Activated naive CD8-positive, alpha-beta T cell treated with anti-CD3 and anti-CD28 coated beads, Interleukin-2, amount 10 ng/mL, durations not matched to agents 7 days and 5 days (primary cell): ENCODE measurements at regions not wholly inside any gene's neighbourhood (a gene's known extent, or its start where the extent isn't known, plus 50 kb on each side); places are given as distances from the start of the nearest gene placed in this dataset.
"Not testable (repeated sequence)": the region's sequence is repeated elsewhere in the genome, so short reads cannot be mapped to it uniquely, and the experiment has no call there.

ENCODE experiments used
- ATAC-seq: fragments of 150-1000 bp; cut with Tn5 transposase; one replicate; pipeline ENCODE4 v1.10.0; 2021; ENCODE audit warnings: low read depth, moderate library complexity
- POLR2A ChIA-PET: fragments of 350-600 bp; sonication (Branson Sonifier 250); formaldehyde crosslinking; loops from one replicate; lab custom pipeline; 2021; ENCODE audit warnings: antibody characterized with exemption; lab: Charles Lee
- DNase-seq: peaks from one replicate; pipeline ENCODE4 v3.0.0; 2021
- H3K27ac Mint-ChIP-seq: one replicate; pipeline ENCODE4 v1.8.0; 2022; ENCODE audit warnings: mild to moderate bottlenecking, mixed read lengths
- H3K27me3 Mint-ChIP-seq: one replicate; pipeline ENCODE4 v1.8.0; 2022; ENCODE audit warnings: mild to moderate bottlenecking, moderate library complexity, mixed read lengths
- H3K36me3 Mint-ChIP-seq: one replicate; pipeline ENCODE4 v1.8.0; 2021; ENCODE audit warnings: mild to moderate bottlenecking, mixed read lengths
- H3K4me1 Mint-ChIP-seq: one replicate; pipeline ENCODE4 v1.8.0; 2021; ENCODE audit warnings: mixed read lengths
- H3K4me3 Mint-ChIP-seq: one replicate; pipeline ENCODE4 v1.8.0; 2022; ENCODE audit warnings: mild to moderate bottlenecking, moderate library complexity, mixed read lengths
- H3K9me3 Mint-ChIP-seq: one replicate; pipeline ENCODE4 v1.8.0; 2021; ENCODE audit warnings: mixed read lengths

DNA sequence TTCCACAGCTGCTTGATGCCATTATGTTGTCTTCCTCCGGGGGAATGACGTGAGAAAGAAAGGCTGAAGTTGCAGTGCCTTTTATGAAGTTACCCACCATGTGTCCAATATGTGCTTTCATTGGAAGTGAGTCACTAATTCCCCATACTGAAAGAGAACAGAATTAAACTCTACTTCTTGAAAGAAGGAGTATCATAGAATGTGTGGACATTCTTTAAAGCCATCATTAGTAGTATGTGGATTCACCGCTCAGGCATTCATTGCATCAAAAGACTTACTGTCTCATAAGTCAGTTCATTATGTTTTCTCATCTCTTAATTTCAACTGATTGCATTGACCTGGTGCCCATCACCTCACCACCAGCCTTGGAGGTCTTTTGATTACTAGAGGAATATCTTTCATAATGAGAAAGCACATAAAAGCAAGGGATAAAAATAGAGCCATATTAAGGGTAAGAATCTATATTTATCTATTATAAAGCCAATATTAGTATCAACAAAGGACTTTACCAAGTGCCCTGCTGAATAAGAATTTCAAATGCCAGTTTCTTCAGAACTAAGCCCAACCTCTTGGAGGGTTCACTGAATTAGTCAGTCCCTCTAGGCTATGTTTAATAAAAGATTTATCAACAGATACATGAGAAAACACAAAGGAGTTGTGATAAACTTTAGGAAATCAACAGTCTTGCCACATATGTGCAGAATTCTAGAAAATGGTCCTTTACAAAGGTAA lies 516.1 kb downstream of the NTRK2 start:
- H3K9me3 Mint-ChIP-seq, result no peaks in the 10 kb centered on the region
- no peaks in the 10 kb centered on the region for H3K27me3 Mint-ChIP-seq
- POLR2A ChIA-PET, result no interaction called here
- no peak overlapping the region for H3K4me3 Mint-ChIP-seq
- no peaks in the 10 kb centered on the region for H3K4me1 Mint-ChIP-seq
- no peaks in the 10 kb centered on the region for H3K36me3 Mint-ChIP-seq
- H3K27ac Mint-ChIP-seq, result no peak overlapping the region
- ATAC-seq, result no peak
- DNase-seq, result no peak

DNA sequence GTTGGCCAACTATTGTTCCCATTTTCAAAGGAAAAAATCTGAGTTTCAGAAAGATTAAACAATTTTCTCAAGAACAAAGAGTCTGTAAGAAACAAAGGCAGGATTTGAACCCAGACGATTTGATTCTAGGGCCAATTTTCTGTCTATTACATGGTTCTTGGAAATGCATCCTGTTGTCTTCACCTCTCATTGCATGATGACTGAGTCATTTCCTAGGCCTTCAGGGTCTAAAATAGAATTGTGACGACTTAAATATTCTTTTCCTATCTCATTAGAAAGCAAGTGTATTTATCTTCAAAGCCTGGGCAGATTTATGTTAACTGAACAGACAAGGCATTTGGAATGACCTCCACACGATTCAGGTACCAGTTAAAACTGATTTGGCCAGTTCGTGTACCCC lies 512.9 kb downstream of the NTRK2 start:
- DNase-seq, result no peak
- H3K36me3 Mint-ChIP-seq, result no peaks in the 10 kb centered on the region
- no peaks in the 10 kb centered on the region for H3K9me3 Mint-ChIP-seq
- no peak overlapping the region for H3K4me3 Mint-ChIP-seq
- ATAC-seq, result no peak
- POLR2A ChIA-PET, result no interaction called here
- H3K27me3 Mint-ChIP-seq, result no peaks in the 10 kb centered on the region
- H3K4me1 Mint-ChIP-seq, result no peaks in the 10 kb centered on the region
- no peak overlapping the region for H3K27ac Mint-ChIP-seq

DNA sequence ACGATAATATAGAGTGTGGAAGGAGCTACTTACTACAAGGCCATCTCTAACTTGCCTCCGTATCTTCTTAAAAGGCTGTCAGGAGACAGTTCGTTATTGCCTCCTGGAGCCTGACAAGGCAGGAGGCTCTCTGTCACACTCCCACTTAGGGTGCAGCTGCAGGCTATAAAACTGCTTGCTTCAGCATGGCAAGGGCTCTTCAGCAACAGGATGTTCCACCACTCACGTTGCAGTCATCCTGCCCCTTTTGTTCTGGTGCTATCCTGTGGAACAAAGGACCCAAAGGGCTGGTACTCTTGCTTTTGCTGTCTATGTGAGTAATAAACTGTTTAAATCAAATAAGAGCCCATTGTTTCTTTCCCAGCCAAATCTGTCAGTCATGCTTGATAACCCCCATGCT lies 508.9 kb downstream of the NTRK2 start:
- Mint-ChIP-seq H3K4me3 (no peak overlapping the region), H3K9me3 (no peaks in the 10 kb centered on the region), H3K36me3 (no peaks in the 10 kb centered on the region), H3K27me3 (no peaks in the 10 kb centered on the region), H3K4me1 (no peaks in the 10 kb centered on the region), H3K27ac (no peak overlapping the region)
- POLR2A ChIA-PET, result interaction anchor here (0.6 kb wide), 1 partner anchor 117 kb away, joined by 5 read pairs; no protein-coding TSS in a partner anchor
- ATAC-seq, result no peak
- DNase-seq, result no peak

DNA sequence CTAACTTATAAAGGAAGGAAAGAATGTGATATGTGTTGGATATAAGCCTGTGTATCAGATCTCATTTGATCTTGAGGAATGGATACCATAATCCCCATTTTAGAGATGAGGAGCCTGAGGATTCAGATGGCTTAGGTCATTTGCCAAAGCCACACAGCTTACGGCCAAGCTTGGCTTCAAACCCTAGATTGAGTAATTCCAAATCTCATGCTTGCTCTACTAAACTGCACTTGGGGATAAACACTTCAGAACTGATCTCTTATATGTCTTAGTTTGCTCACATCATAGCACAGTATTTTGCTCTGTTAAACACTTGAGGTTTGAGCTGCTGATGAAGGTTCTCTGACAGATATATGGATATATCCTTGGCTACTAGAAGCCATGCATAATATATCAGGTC lies 504.4 kb downstream of the NTRK2 start:
- Mint-ChIP-seq H3K9me3 (peaks cover 3% of the 10 kb centered on the region), H3K27me3 (no peaks in the 10 kb centered on the region), H3K36me3 (no peaks in the 10 kb centered on the region), H3K4me3 (no peak overlapping the region), H3K27ac (no peak overlapping the region), H3K4me1 (no peaks in the 10 kb centered on the region)
- no peak for ATAC-seq
- DNase-seq, result no peak
- POLR2A ChIA-PET, result no interaction called here

DNA sequence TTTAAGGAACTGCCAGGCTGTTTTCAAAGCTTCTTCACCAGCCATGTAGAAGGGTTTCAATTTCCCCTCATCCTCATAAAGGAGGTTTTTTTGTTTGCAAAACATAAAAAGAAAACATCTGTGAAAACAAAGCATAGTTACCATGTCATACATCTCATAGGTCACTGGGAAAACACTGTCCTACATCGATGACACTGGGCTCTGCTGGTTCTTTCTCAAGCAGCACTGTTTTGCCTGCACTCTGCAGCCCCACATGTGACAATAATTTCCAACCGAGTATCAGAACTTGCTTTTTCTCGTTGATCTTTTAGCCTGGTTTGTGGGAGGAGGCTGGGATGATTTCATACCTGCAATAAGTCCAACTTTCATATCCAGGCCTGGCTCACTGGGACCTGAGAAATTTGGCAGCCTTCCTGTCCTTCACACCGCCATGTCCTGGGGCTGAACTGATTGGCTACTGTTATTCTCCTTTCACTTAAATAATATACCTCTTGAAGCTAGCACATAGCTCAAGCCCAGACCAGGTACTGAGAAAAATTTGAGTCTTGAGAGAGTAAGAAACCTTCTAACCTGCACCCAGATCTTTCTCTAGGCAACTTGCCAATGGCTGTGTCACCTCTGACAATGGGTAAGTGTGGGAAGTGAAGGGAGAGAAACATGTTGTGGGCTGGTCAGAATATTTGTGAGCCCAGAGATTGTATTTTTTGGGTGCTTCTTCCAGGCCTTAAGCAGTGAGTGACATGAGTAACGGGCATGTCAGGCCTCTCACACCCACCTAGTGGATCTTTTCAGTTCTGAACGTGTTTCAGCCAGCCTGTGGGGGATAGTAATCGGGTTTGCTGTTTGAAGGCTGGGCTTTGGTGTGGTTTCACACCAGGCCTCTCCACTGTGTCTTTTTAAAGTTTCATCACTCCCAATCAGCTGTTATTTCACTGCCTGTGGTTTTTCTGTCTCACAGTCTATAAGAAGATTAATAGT lies 502.8 kb downstream of the NTRK2 start:
- no peaks in the 10 kb centered on the region for H3K36me3 Mint-ChIP-seq
- no peaks in the 10 kb centered on the region for H3K27me3 Mint-ChIP-seq
- H3K27ac Mint-ChIP-seq, result no peak overlapping the region
- no peak overlapping the region for H3K4me3 Mint-ChIP-seq
- H3K4me1 Mint-ChIP-seq, result no peaks in the 10 kb centered on the region
- POLR2A ChIA-PET, result no interaction called here
- no peak for DNase-seq
- peaks cover 3% of the 10 kb centered on the region for H3K9me3 Mint-ChIP-seq
- ATAC-seq, result no peak

DNA sequence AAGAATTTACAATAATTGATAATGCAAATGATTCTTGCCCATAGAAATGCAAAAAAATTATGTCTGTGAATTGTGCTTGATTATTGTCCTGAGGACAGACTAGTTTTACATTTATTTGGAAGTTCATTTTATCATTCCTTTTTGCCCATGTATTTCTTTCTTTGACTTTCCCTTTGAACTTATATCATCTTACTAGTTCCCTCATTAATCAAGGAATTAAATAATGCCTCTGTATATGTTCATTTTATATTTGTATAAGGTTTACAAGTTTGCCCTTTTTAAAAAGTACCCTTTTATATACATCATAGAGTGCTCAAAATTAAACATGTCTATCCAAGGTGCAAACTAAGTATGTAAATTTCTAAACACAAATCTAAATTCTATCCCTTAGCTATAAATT lies 501.6 kb downstream of the NTRK2 start:
- Mint-ChIP-seq H3K27ac (no peak overlapping the region), H3K9me3 (peaks cover 3% of the 10 kb centered on the region), H3K27me3 (no peaks in the 10 kb centered on the region), H3K36me3 (no peaks in the 10 kb centered on the region), H3K4me1 (no peaks in the 10 kb centered on the region), H3K4me3 (no peak overlapping the region)
- DNase-seq (no peak), ATAC-seq (no peak)
- POLR2A ChIA-PET, result no interaction called here

DNA sequence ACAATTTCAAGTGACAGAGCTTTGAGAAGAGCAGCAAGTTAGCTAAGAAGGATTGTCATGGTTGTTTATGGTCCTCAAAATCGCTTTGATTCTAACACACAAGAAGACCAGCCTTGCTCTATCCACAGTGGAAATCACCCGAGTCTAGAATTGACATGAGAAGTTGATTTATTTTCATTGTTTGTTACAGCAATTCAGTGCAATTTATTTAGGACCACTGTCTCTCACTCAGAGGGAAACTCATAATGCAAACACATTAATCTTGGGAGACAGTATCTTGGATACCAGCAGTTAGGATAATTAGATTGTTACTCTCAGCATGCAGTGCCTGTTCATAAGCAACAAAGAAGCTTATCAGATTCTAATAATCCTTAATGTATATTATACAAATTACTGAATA lies 498.9 kb downstream of the NTRK2 start:
- no peaks in the 10 kb centered on the region for H3K36me3 Mint-ChIP-seq
- H3K27me3 Mint-ChIP-seq, result no peaks in the 10 kb centered on the region
- no peak overlapping the region for H3K27ac Mint-ChIP-seq

DNA sequence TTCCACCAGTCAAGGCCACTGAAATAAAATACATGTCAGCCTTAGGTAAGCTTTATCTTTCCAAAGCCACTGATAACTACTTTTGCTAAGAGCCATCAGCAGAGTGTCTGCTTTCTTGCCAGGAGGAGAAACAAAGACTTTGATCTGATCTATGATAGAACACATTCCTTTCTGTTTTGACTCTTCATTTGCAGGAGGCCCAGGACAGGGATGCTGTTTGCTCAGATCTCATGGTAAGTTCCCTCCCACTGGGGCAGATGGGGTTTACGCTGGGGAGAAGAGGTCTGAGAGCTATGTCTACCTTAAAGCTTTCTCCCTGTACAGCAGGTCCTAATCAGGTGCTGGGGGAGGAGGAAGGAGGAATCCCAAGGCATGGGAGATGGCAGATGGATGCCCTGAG lies 497.6 kb downstream of the NTRK2 start:
- peaks cover 5% of the 10 kb centered on the region for H3K9me3 Mint-ChIP-seq
- H3K36me3 Mint-ChIP-seq, result no peaks in the 10 kb centered on the region
- no peaks in the 10 kb centered on the region for H3K4me1 Mint-ChIP-seq
- H3K27ac Mint-ChIP-seq, result no peak overlapping the region
- ATAC-seq (no peak), DNase-seq (no peak)
- no peaks in the 10 kb centered on the region for H3K27me3 Mint-ChIP-seq
- no peak overlapping the region for H3K4me3 Mint-ChIP-seq
- POLR2A ChIA-PET, result no interaction called here

More for the DNA sequence above, 498.9 kb downstream of the NTRK2 start:
- Mint-ChIP-seq H3K4me1 (no peaks in the 10 kb centered on the region), H3K9me3 (peaks cover 5% of the 10 kb centered on the region), H3K4me3 (no peak overlapping the region)
- DNase-seq, result no peak
- POLR2A ChIA-PET, result no interaction called here
- ATAC-seq, result no peak

DNA sequence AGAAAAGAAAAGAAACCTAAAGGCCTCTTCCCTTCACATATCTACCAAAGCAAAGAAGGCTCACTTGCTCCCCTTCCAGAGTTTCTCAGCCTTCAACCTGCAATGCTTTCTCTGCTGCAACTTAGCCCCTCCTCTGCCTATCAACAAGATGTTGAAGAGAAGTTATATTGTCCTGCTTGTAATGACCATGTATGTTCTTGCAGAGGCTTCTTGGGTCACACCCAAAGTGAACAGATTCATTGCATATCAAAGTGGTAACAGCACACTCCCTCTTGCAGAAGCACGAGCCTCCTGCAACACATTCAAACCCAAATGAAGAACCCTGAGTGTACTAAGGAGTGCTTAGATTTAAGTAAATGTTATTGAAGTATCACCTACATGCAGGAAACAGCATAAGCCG lies 494.3 kb downstream of the NTRK2 start:
- Mint-ChIP-seq H3K4me3 (no peak overlapping the region), H3K27me3 (no peaks in the 10 kb centered on the region), H3K4me1 (no peaks in the 10 kb centered on the region), H3K36me3 (no peaks in the 10 kb centered on the region), H3K27ac (no peak overlapping the region), H3K9me3 (peaks cover 1% of the 10 kb centered on the region)
- POLR2A ChIA-PET, result no interaction called here
- no peak for DNase-seq
- no peak for ATAC-seq

DNA sequence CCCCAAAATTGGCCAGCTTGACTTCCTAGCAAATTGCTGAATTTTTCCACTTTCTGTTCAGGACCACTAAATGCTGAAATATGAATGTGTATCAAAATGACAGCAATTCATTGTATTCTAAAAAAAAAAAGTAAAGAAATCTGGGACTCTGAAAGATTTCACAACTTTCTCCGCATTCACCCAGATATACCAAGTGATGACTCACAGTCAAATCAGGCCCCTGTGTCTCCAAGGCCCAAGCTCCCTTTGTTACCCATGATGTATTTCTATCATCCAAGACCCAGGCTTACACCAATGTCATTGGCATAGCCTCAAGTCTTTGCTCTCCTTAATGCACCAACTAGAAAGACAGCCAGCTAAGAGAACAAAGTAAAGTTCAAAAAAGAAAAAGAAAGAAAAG lies 493.9 kb downstream of the NTRK2 start:
- POLR2A ChIA-PET, result no interaction called here
- H3K36me3 Mint-ChIP-seq, result no peaks in the 10 kb centered on the region
- no peak for ATAC-seq
- H3K27me3 Mint-ChIP-seq, result no peaks in the 10 kb centered on the region
- no peaks in the 10 kb centered on the region for H3K4me1 Mint-ChIP-seq
- no peak overlapping the region for H3K27ac Mint-ChIP-seq
- no peak for DNase-seq
- no peak overlapping the region for H3K4me3 Mint-ChIP-seq
- peaks cover 1% of the 10 kb centered on the region for H3K9me3 Mint-ChIP-seq

DNA sequence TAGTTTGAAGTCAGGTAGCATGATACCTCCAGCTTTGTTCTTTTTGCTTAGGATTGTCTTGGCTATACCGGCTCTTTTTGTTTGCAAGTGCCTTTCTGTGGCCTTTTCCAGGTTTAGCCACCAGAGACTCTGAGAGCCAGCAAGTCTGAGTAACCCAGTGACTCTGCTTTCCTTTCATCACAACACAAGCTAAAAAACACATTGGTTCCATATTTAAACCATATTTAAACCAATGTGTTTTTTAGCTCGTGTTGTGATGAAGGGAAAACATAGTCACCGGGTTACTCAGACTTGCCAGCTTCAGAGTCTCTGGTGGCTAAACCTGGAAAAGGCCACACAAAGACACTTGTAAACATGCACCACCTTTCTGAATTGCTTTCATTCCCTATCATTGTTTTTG lies 493.3 kb downstream of the NTRK2 start:
- POLR2A ChIA-PET, result no interaction called here
- no peaks in the 10 kb centered on the region for H3K27me3 Mint-ChIP-seq
- H3K36me3 Mint-ChIP-seq, result no peaks in the 10 kb centered on the region
- no peaks in the 10 kb centered on the region for H3K4me1 Mint-ChIP-seq
- no peak overlapping the region for H3K27ac Mint-ChIP-seq
- peaks cover 1% of the 10 kb centered on the region for H3K9me3 Mint-ChIP-seq
- ATAC-seq, result no peak
- DNase-seq, result no peak
- H3K4me3 Mint-ChIP-seq, result no peak overlapping the region

DNA sequence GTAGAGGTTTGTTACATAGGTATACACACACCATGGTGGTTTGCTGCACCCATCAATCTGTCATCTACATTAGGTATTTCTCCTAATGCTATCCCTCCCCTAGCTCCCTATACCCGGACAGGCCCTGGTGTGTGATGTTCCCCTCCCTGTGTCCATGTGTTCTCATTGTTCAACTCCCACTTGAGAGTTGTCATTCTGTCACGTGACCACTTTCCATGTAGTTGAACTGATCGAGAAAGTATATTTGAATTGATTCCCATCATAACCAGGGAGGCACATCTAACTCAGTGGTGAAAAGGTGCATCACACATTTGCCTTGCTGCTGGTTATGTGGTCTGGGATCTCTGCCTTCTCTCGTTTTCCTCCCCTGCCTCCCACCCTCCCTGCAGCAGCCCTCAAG lies 491.4 kb downstream of the NTRK2 start:
- ATAC-seq, H3K9me3 Mint-ChIP-seq, H3K36me3 Mint-ChIP-seq, POLR2A ChIA-PET, H3K4me3 Mint-ChIP-seq, H3K4me1 Mint-ChIP-seq, H3K27ac Mint-ChIP-seq, H3K27me3 Mint-ChIP-seq, DNase-seq: not testable (repeated sequence)

DNA sequence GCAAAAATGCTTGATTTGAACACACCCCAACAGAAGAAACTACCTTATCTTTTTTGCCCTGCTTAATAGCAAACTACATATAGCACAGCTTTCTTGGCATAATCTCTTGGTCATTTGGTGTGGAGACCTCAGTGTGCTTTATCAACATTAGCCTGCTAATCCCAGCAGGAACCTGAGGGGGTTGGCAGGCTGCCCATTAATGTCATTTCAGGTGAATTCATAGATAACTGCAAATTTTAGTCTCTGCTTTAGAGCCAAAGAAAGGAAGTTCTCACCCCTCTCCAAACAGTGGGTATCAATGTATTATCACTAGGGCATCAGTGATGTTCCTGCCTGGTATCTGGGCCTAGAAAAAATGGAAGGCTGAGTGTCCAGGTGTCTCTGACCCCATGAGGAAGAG lies 489.0 kb downstream of the NTRK2 start:
- DNase-seq, result no peak
- Mint-ChIP-seq H3K27me3 (no peaks in the 10 kb centered on the region), H3K27ac (no peak overlapping the region), H3K4me1 (no peaks in the 10 kb centered on the region), H3K4me3 (no peak overlapping the region), H3K36me3 (no peaks in the 10 kb centered on the region), H3K9me3 (no peaks in the 10 kb centered on the region)
- POLR2A ChIA-PET, result no interaction called here
- ATAC-seq, result no peak

DNA sequence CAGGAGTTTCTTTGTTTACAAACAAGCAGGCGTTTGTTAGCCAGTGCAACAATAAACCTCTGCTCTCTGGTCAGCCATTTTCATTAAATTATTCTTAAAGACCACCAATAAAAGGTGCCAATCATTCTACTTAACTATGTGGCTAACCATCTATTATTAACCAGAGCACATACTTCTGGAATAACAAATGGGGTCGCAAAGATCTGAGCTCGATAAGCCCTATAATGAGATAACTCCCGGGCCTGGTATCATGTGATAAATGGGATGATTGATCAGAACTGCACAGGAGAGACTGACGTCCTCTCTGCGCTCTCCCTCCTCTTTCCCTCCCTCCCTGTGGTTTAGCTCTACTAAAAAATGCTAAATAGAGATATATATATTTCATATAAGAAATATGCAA lies 488.2 kb downstream of the NTRK2 start:
- POLR2A ChIA-PET, result no interaction called here
- no peaks in the 10 kb centered on the region for H3K36me3 Mint-ChIP-seq
- no peak overlapping the region for H3K4me3 Mint-ChIP-seq
- DNase-seq (no peak), ATAC-seq (no peak)
- H3K9me3 Mint-ChIP-seq, result no peaks in the 10 kb centered on the region
- no peaks in the 10 kb centered on the region for H3K27me3 Mint-ChIP-seq
- no peaks in the 10 kb centered on the region for H3K4me1 Mint-ChIP-seq
- no peak overlapping the region for H3K27ac Mint-ChIP-seq
